Muscle of leg (tissue), 3 donors: ENCODE measurements at regions not wholly inside any gene's neighbourhood (a gene's known extent, or its start where the extent isn't known, plus 50 kb on each side); places are given as distances from the start of the nearest gene placed in this dataset.
A peak's percentile ranks its signal among the peaks of the same experiment; 100 is the strongest.

ENCODE experiments used
- DNase-seq: peaks from one replicate; pipeline ENCODE4 v3.0.0; 2013
- H3K27ac ChIP-seq: one replicate; pipeline ENCODE4 v1.5.1; 2013; ENCODE audit warnings: mild to moderate bottlenecking, low read length, control low read depth
- H3K27me3 ChIP-seq: one replicate; pipeline ENCODE4 v1.6.1; 2013; ENCODE audit warnings: low read length; ENCODE audit not compliant: control insufficient read depth, insufficient read depth
- H3K36me3 ChIP-seq: one replicate; pipeline ENCODE4 v1.6.1; 2013; ENCODE audit warnings: low read length; ENCODE audit not compliant: control insufficient read depth, insufficient read depth
- H3K4me1 ChIP-seq: one replicate; pipeline ENCODE4 v1.6.1; 2013; ENCODE audit warnings: low read length; ENCODE audit not compliant: control insufficient read depth, insufficient read depth
- H3K4me3 ChIP-seq: one replicate; pipeline ENCODE4 v1.5.1; 2013; ENCODE audit warnings: low read length, control low read depth
- H3K9me3 ChIP-seq: replicated peaks from 2 replicates; pipeline ENCODE4 v1.6.1; 2013; ENCODE audit warnings: low read depth, low read length; ENCODE audit not compliant: control insufficient read depth
- WGBS: methylation state at CpG from one replicate; pipeline ENCODE4 v1.1.5; 2013; ENCODE audit warnings: missing lambda C conversion rate; ENCODE audit not compliant: insufficient coverage; 5-methylcytosine and 5-hydroxymethylcytosine counted together

- Histone ChIP-seq H3K27me3 (no peaks in the 10 kb centered on the region), H3K36me3 (no peaks in the 10 kb centered on the region), H3K27ac (no peak overlapping the region), H3K4me3 (no peak overlapping the region), H3K4me1 (no peaks in the 10 kb centered on the region), H3K9me3 (peaks cover 4% of the 10 kb centered on the region)
- no CpG with 5 or more reads among the region's 2 CpGs for WGBS
- DNase-seq, result no peak
Measured at GRCh38 chrX:150034788-150035187, 96.5 kb upstream of the EOLA2 start.

DNA sequence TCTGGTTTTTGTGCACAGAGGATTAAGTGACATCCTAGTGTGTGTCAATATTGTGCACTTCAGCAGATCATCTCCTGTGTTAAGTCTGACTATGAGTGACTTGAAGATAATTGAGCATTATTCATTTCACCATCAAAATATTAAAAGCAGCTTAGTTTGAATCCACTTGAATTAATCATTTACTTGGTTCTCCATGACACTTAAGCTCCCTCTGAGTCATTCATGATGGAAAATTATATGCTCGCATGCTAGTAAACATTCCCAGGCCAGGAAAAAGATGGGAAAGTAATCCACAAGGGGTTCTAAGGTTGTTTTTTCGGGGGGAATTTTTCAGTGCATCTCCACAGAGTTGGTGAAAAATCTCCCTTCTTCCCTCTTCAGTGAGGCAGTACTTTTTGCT lies 97.2 kb upstream of the EOLA2 start:
- H3K36me3 ChIP-seq, result no peaks in the 10 kb centered on the region
- no CpG with 5 or more reads among the region's 2 CpGs for WGBS

DNA sequence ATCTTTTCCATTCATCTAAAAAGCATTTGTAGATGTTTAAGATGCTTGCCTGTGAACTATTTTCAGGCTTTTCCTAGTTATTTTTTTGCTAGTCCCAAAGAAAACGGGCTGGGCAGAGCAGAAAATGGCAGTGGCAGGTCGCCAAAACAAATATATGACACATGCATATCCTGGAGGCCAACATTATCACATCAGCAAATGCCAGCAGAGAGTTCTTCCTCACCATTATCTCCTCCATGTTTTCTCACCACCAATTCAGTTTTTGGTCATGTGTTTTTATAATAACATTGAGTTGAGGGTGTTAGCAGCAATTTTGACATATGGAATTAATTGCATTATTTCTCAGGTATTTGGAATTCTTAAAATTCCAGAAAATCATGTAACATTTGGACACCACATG lies 97.9 kb upstream of the EOLA2 start:
- DNase-seq, result peak; percentile 11
- H3K27ac ChIP-seq, result no peak overlapping the region
- H3K4me3 ChIP-seq, result no peak overlapping the region
- WGBS, result no CpG with 5 or more reads among the region's 2 CpGs
- no peaks in the 10 kb centered on the region for H3K27me3 ChIP-seq
- no peaks in the 10 kb centered on the region for H3K4me1 ChIP-seq
- no peaks in the 10 kb centered on the region for H3K36me3 ChIP-seq
- no peaks in the 10 kb centered on the region for H3K9me3 ChIP-seq

More for the DNA sequence above, 97.2 kb upstream of the EOLA2 start:
- DNase-seq, result no peak
- Histone ChIP-seq H3K9me3 (peaks cover 3% of the 10 kb centered on the region), H3K27ac (no peak overlapping the region), H3K4me3 (no peak overlapping the region), H3K27me3 (no peaks in the 10 kb centered on the region), H3K4me1 (no peaks in the 10 kb centered on the region)

- H3K4me3 ChIP-seq, result no peak overlapping the region
- H3K4me1 ChIP-seq, result no peaks in the 10 kb centered on the region
- WGBS, result no CpG with 5 or more reads among the region's 3 CpGs
- H3K36me3 ChIP-seq, result no peaks in the 10 kb centered on the region
- no peaks in the 10 kb centered on the region for H3K9me3 ChIP-seq
- no peaks in the 10 kb centered on the region for H3K27me3 ChIP-seq
- no peak overlapping the region for H3K27ac ChIP-seq
- DNase-seq, result no peak
Measured at GRCh38 chrX:150036641-150037040, 98.3 kb upstream of the EOLA2 start.

GRCh38 chrX:150037041-150037440 lies 98.8 kb upstream of the EOLA2 start:
- no peaks in the 10 kb centered on the region for H3K4me1 ChIP-seq
- WGBS, result 35% methylated on average over 2 of the region's 2 CpGs

GRCh38 chrX:150038315-150038714 lies 100.0 kb upstream of the EOLA2 start:
- no peaks in the 10 kb centered on the region for H3K36me3 ChIP-seq
- H3K9me3 ChIP-seq, result no peaks in the 10 kb centered on the region
- no peak for DNase-seq
- no peaks in the 10 kb centered on the region for H3K4me1 ChIP-seq
- H3K27me3 ChIP-seq, result no peaks in the 10 kb centered on the region
- H3K4me3 ChIP-seq, result no peak overlapping the region
- 80% methylated on average over 1 of the region's 3 CpGs for WGBS
- no peak overlapping the region for H3K27ac ChIP-seq

More at GRCh38 chrX:150037041-150037440, 98.8 kb upstream of the EOLA2 start:
- H3K27me3 ChIP-seq, result no peaks in the 10 kb centered on the region
- no peaks in the 10 kb centered on the region for H3K36me3 ChIP-seq
- DNase-seq, result no peak
- no peak overlapping the region for H3K4me3 ChIP-seq
- no peaks in the 10 kb centered on the region for H3K9me3 ChIP-seq
- H3K27ac ChIP-seq, result no peak overlapping the region

DNA sequence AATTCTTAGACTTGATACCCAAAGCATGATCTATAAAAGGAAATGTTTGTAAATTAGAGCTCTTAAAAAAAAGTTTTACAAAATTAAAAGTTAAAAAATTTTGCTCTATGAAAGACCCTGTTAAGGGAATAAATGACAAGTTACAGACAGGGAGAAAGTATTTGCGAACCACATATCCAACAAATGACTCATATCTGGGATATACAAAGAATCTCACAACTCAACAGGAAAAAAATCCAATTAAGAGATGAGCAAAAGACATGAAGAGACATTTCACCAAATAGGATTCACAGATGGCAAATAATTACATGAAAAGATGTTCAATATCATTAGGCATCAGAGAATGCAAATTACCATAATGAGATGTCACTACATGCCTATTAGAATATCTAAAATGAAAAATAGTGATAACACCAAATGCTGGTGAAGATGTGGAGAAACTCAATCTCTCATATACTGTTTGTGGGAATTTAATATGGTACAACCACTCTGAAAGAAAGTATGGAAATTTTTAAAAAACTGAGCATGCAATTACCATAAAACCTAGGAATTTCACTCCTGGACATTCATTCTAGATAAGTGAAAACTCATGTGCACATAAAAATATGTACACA lies 100.8 kb upstream of the EOLA2 start:
- no peaks in the 10 kb centered on the region for H3K9me3 ChIP-seq
- no peak overlapping the region for H3K27ac ChIP-seq
- H3K4me1 ChIP-seq, result no peaks in the 10 kb centered on the region
- WGBS, result no CpG with 5 or more reads among the region's 1 CpG
- H3K36me3 ChIP-seq, result no peaks in the 10 kb centered on the region
- no peaks in the 10 kb centered on the region for H3K27me3 ChIP-seq
- H3K4me3 ChIP-seq, result no peak overlapping the region
- DNase-seq, result no peak

DNA sequence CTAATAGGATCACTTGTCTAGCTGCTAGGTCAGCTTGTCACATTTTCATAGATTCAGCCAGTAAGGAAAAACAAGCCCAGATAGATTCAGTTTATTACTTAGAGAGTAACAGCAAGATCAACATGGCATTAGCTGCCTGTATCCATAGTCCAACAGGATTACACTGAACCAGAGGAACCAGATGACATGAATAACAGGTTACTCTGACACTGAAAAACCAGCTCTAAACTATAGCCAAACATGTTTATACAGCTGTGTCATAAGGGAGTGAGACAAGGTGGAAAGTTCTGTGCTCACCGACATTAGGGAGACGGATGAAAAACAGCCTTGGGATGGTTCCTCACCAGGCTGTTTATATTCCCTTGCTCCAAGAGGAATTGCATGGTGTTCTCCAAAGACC lies 102.9 kb upstream of the EOLA2 start:
- Histone ChIP-seq H3K4me1 (no peaks in the 10 kb centered on the region), H3K27ac (no peak overlapping the region), H3K4me3 (no peak overlapping the region), H3K9me3 (peaks cover 2% of the 10 kb centered on the region), H3K27me3 (peaks cover 2% of the 10 kb centered on the region), H3K36me3 (no peaks in the 10 kb centered on the region)
- 82% methylated on average over 2 of the region's 2 CpGs for WGBS
- no peak for DNase-seq

- Histone ChIP-seq H3K4me1 (no peaks in the 10 kb centered on the region), H3K4me3 (no peak overlapping the region), H3K36me3 (no peaks in the 10 kb centered on the region), H3K27me3 (peaks cover 2% of the 10 kb centered on the region), H3K9me3 (peaks cover 2% of the 10 kb centered on the region), H3K27ac (no peak overlapping the region)
- no peak for DNase-seq
- 0% methylated on average over 1 of the region's 2 CpGs for WGBS
Measured at GRCh38 chrX:150044556-150044955, 106.3 kb upstream of the EOLA2 start.

DNA sequence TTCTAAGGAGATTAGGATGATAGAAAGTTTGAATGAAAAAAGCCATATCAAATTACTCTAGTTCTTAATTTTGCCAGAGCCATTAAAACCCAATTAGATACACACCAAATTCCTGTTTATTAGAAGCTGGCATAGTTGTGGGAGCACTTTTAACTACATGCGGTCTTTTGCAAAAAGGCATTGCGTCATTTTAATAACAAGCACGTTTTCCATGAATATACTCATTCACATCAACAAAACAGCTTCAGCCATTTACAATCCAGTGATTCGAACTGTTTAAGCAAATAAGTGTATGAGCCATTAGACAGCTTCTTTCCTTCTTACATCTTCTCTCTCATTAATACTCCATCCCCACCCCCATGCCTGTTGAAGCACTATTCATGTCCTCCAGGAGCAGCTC lies 109.5 kb upstream of the EOLA2 start:
- H3K9me3 ChIP-seq, result peaks cover 2% of the 10 kb centered on the region
- peaks cover 2% of the 10 kb centered on the region for H3K27me3 ChIP-seq
- H3K4me3 ChIP-seq, result no peak overlapping the region
- H3K27ac ChIP-seq, result no peak overlapping the region
- no peaks in the 10 kb centered on the region for H3K4me1 ChIP-seq
- WGBS, result 82% methylated on average over 2 of the region's 4 CpGs
- no peak for DNase-seq
- H3K36me3 ChIP-seq, result no peaks in the 10 kb centered on the region

GRCh38 chrX:150049647-150050046 lies 111.4 kb upstream of the EOLA2 start:
- Histone ChIP-seq H3K4me3 (no peak overlapping the region), H3K4me1 (no peaks in the 10 kb centered on the region), H3K27me3 (peaks cover 5% of the 10 kb centered on the region), H3K9me3 (peaks cover 2% of the 10 kb centered on the region), H3K36me3 (no peaks in the 10 kb centered on the region), H3K27ac (no peak overlapping the region)
- DNase-seq, result peak; percentile 32
- 50% methylated on average over 2 of the region's 2 CpGs for WGBS
